ENCODE measurements at regions not wholly inside any gene's neighbourhood (a gene's known extent, or its start where the extent isn't known, plus 50 kb on each side); places are given as distances from the start of the nearest gene placed in this dataset.

DNA sequence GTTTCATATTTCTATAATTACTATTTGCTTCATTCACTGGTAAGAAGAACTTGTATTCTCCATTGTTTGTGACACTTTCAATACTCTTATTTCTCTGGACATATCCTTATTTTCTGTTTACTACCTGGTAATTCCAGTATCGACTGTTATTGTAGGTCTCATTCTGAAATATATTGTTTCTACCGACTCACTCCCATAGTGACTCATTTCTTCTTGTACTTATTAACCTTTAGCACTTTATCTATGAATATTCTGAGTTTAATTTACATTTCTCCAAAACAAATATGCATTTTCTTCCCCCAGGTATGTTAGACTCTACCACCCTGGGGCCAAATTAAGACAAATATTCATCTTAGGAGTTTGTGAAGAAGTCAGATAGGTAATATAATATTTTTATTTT lies 164.5 kb upstream of the BTBD3 start:
- no peak for TF ChIP-seq CTCF (conservative IDR thresholded peaks at IDR 0.05 in 1 of 2, IDR thresholded peaks at IDR 0.05 in 1 of 2; ENCODE audit: extremely low read depth in 1 of 2, insufficient read depth in 1 of 2, low read depth in 1 of 2, low read length in 2 of 2)
- TF ChIP-seq EZH2 (IDR thresholded peaks at IDR 0.05; ENCODE audit: borderline replicate concordance, low read length), result no peak

Data from mammary epithelial cell (primary cell).